Calu3 (cell line): ENCODE measurements at regions not wholly inside any gene's neighbourhood (a gene's known extent, or its start where the extent isn't known, plus 50 kb on each side); places are given as distances from the start of the nearest gene placed in this dataset.
A peak's percentile ranks its signal among the peaks of the same experiment; 100 is the strongest.

Experiments
- BruUV-seq: library from RNA; stranded (reverse); fragments of 400-500 nt; replicated peaks from 2 replicates; lab custom pipeline; 2021; lab: Mats Ljungman, UMichigan
- CTCF ChIA-PET: fragments of 300-600 bp; sonication (Branson Sonifier 250); formaldehyde crosslinking; loops from one replicate; lab custom pipeline; 2022; ENCODE audit warnings: antibody characterized with exemption; lab: Charles Lee
- DNase-seq: peaks from one replicate; pipeline ENCODE4 v3.0.0; 2022
- H3K27ac Mint-ChIP-seq: one replicate; pipeline ENCODE4 v1.8.0; 2022; ENCODE audit warnings: mixed read lengths; ENCODE audit not compliant: unreplicated experiment
- H3K27me3 Mint-ChIP-seq: one replicate; pipeline ENCODE4 v1.8.0; 2022; ENCODE audit warnings: mixed read lengths; ENCODE audit not compliant: unreplicated experiment
- H3K36me3 Mint-ChIP-seq: one replicate; pipeline ENCODE4 v1.8.0; 2022; ENCODE audit warnings: mild to moderate bottlenecking, moderate library complexity, mixed read lengths; ENCODE audit not compliant: insufficient read depth, unreplicated experiment
- H3K4me1 Mint-ChIP-seq: one replicate; pipeline ENCODE4 v1.8.0; 2022; ENCODE audit warnings: mild to moderate bottlenecking, low read depth, mixed read lengths; ENCODE audit not compliant: unreplicated experiment
- H3K4me3 Mint-ChIP-seq: one replicate; pipeline ENCODE4 v1.8.0; 2022; ENCODE audit warnings: mild to moderate bottlenecking, low read depth, moderate library complexity, mixed read lengths; ENCODE audit not compliant: unreplicated experiment
- H3K9me3 Mint-ChIP-seq: one replicate; pipeline ENCODE4 v1.8.0; 2022; ENCODE audit warnings: low read depth, mixed read lengths; ENCODE audit not compliant: unreplicated experiment
- intact Hi-C: fragments of 100-400 bp; cut with micrococcal nuclease; formaldehyde crosslinking; loops from one replicate; pipeline ENCODE4 v1.10.0; 2022; ENCODE audit not compliant: unreplicated experiment
- TF ChIP-seq, protein P1 (sequence below): fragments of 200-600 bp; IDR thresholded peaks from one replicate; pipeline ENCODE4 v1.8.0; 2022; ENCODE audit warnings: antibody characterized with exemption; ENCODE audit not compliant: unreplicated experiment

- Mint-ChIP-seq H3K9me3 (no peaks in the 10 kb centered on the region), H3K4me3 (no peak overlapping the region), H3K27me3 (no peaks in the 10 kb centered on the region), H3K4me1 (peaks cover 30% of the 10 kb centered on the region), H3K36me3 (no peaks in the 10 kb centered on the region), H3K27ac (no peak overlapping the region)
- CTCF ChIA-PET, result interaction anchor here (1.1 to 1.7 kb wide), 2 partner anchors 12 to 15 kb away, joined by 3 to 6 read pairs; no protein-coding TSS in a partner anchor
- TF ChIP-seq, protein P1, sequence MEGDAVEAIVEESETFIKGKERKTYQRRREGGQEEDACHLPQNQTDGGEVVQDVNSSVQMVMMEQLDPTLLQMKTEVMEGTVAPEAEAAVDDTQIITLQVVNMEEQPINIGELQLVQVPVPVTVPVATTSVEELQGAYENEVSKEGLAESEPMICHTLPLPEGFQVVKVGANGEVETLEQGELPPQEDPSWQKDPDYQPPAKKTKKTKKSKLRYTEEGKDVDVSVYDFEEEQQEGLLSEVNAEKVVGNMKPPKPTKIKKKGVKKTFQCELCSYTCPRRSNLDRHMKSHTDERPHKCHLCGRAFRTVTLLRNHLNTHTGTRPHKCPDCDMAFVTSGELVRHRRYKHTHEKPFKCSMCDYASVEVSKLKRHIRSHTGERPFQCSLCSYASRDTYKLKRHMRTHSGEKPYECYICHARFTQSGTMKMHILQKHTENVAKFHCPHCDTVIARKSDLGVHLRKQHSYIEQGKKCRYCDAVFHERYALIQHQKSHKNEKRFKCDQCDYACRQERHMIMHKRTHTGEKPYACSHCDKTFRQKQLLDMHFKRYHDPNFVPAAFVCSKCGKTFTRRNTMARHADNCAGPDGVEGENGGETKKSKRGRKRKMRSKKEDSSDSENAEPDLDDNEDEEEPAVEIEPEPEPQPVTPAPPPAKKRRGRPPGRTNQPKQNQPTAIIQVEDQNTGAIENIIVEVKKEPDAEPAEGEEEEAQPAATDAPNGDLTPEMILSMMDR, result no peak
- BruUV-seq, result no TSS peak
- intact Hi-C loops, result no loop called here
- no peak for DNase-seq
These were observed 100.6 kb upstream of the TSC22D2 start for GRCh38 chr3:150307311-150308036.

- no peaks in the 10 kb centered on the region for H3K36me3 Mint-ChIP-seq
- H3K4me1 Mint-ChIP-seq, result peaks cover 30% of the 10 kb centered on the region
- no peaks in the 10 kb centered on the region for H3K9me3 Mint-ChIP-seq
- no peak overlapping the region for H3K4me3 Mint-ChIP-seq
- no TSS peak for BruUV-seq
- CTCF ChIA-PET, result no interaction called here
- H3K27me3 Mint-ChIP-seq, result no peaks in the 10 kb centered on the region
- no peak for DNase-seq
- intact Hi-C loops, result no loop called here
- H3K27ac Mint-ChIP-seq, result no peak overlapping the region
- TF ChIP-seq, protein P1, result no peak
These were observed 101.2 kb upstream of the TSC22D2 start for GRCh38 chr3:150306906-150307305.

GRCh38 chr3:150306083-150306482, 102.0 kb upstream of the TSC22D2 start:
- no peak for DNase-seq
- Mint-ChIP-seq H3K4me3 (no peak overlapping the region), H3K4me1 (peaks cover 29% of the 10 kb centered on the region), H3K9me3 (no peaks in the 10 kb centered on the region), H3K27ac (no peak overlapping the region), H3K27me3 (no peaks in the 10 kb centered on the region), H3K36me3 (no peaks in the 10 kb centered on the region)
- no TSS peak for BruUV-seq
- CTCF ChIA-PET, result interaction anchor here (0.5 kb wide), 1 partner anchor 23 kb away, joined by 3 read pairs; no protein-coding TSS in a partner anchor
- intact Hi-C loops, result no loop called here
- TF ChIP-seq, protein P1, result no peak

DNA sequence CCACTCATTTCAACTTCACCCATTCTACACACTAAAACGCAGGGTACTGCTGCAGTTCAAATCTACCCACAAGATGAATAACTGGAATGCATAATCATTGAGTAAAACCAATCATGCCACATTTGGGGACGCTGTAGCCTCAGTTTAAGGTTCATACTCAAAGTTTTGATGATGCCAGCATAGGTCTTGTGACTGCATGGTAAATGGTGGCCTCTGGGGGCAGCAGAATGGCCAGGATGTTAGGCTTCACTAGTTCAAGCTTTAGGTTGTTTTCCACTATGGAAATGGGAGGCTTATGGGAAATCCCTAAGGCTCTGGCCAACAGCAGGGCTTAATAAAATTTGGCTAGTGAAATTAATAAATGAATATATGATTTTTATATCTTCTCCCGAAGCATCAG, 104.3 kb upstream of the TSC22D2 start:
- intact Hi-C loops, result loop anchor here (5.0 kb wide), 2 partner anchors 109 to 194 kb away; no protein-coding TSS in a partner anchor
- Mint-ChIP-seq H3K36me3 (no peaks in the 10 kb centered on the region), H3K27ac (no peak overlapping the region), H3K9me3 (no peaks in the 10 kb centered on the region), H3K4me3 (no peak overlapping the region), H3K4me1 (peaks cover 31% of the 10 kb centered on the region), H3K27me3 (no peaks in the 10 kb centered on the region)
- peak; percentile 57 for DNase-seq
- BruUV-seq, result no TSS peak
- TF ChIP-seq, protein P1, result peak; percentile 50
- CTCF ChIA-PET, result interaction anchor here (1.0 to 1.3 kb wide), 3 partner anchors 25 to 192 kb away, joined by 3 to 5 read pairs (median 3); partner anchors contain the start of gene TSC22D2
